ENCODE measurements at regions not wholly inside any gene's neighbourhood (a gene's known extent, or its start where the extent isn't known, plus 50 kb on each side); places are given as distances from the start of the nearest gene placed in this dataset.

- Histone ChIP-seq H3K9me3 (ENCODE audit: insufficient read depth, low read depth) (peaks cover 10% of the 10 kb centered on the region; the same call in 1 of the 2 replicates), H2AFZ (no peak overlapping the region), H3K79me2 (ENCODE audit: low read depth) (no peaks in the 10 kb centered on the region), H3F3A (ENCODE audit: insufficient read depth, low read depth) (peaks cover 14% of the 10 kb centered on the region), H3K4me1 (replicated peaks; ENCODE audit: insufficient read depth) (peaks cover 20% of the 10 kb centered on the region), H3K9me2 (ENCODE audit: insufficient read depth) (no peaks in the 10 kb centered on the region), H3K27ac (no peak overlapping the region), H3K4me3 (no peak overlapping the region), H3K4me2 (no peak overlapping the region), H3K36me3 (ENCODE audit: low read depth) (no peaks in the 10 kb centered on the region), H3K27me3 (ENCODE audit: insufficient read depth, low read depth) (no peaks in the 10 kb centered on the region), H4K20me1 (ENCODE audit: insufficient read depth) (no peaks in the 10 kb centered on the region)
- ChIA-PET POLR2A (ENCODE audit: unreplicated experiment) (no interaction called here), CTCF (no interaction called here)
- intact Hi-C loops (cut with micrococcal nuclease; ENCODE audit: unreplicated experiment) = loop anchor here (10.0 kb wide), 1 partner anchor 641 kb away; no protein-coding TSS in a partner anchor
- TF ChIP-seq CTCF (conservative IDR thresholded peaks at IDR 0.05) = no peak
- TF ChIP-seq EZH2 (IDR thresholded peaks at IDR 0.05; ENCODE audit: low read depth) = no peak
- no peak for DNase-seq
- BruUV-seq (replicated peaks) = no TSS peak
These were observed 237.3 kb downstream of the AHR start for GRCh38 chr7:17535776-17536175.

- CTCF ChIA-PET = no interaction called here
These were observed 245.9 kb downstream of the AHR start for GRCh38 chr7:17544401-17544800.

GRCh38 chr7:17545348-17545747, 246.9 kb downstream of the AHR start:
- H3F3A ChIP-seq (ENCODE audit: insufficient read depth, low read depth) = no peaks in the 10 kb centered on the region
- H3K4me1 ChIP-seq (replicated peaks; ENCODE audit: insufficient read depth) = peaks cover 7% of the 10 kb centered on the region; the same call in 1 of the 2 replicates
- H3K36me3 ChIP-seq (ENCODE audit: low read depth) = no peaks in the 10 kb centered on the region
- ChIA-PET CTCF (no interaction called here), POLR2A (ENCODE audit: unreplicated experiment) (no interaction called here)
- H3K9me2 ChIP-seq (ENCODE audit: insufficient read depth) = no peaks in the 10 kb centered on the region
- H2AFZ ChIP-seq = no peak overlapping the region
- TF ChIP-seq CTCF (conservative IDR thresholded peaks at IDR 0.05) (no peak), EZH2 (IDR thresholded peaks at IDR 0.05; ENCODE audit: low read depth) (no peak)
- no peak for DNase-seq
- intact Hi-C loops (cut with micrococcal nuclease; ENCODE audit: unreplicated experiment) = no loop called here
- BruUV-seq (replicated peaks) = no TSS peak
- no peak overlapping the region for H3K27ac ChIP-seq
- H4K20me1 ChIP-seq (ENCODE audit: insufficient read depth) = no peaks in the 10 kb centered on the region
- no peak overlapping the region for H3K4me2 ChIP-seq
- no peaks in the 10 kb centered on the region for H3K27me3 ChIP-seq (ENCODE audit: insufficient read depth, low read depth)
- no peaks in the 10 kb centered on the region for H3K79me2 ChIP-seq (ENCODE audit: low read depth)
- no peak overlapping the region for H3K4me3 ChIP-seq
- no peaks in the 10 kb centered on the region; the same call in 1 of the 2 replicates for H3K9me3 ChIP-seq (ENCODE audit: insufficient read depth, low read depth)

More at GRCh38 chr7:17544401-17544800, 245.9 kb downstream of the AHR start:
- no peak overlapping the region for H3K4me2 ChIP-seq
- DNase-seq = no peak
- peaks cover 7% of the 10 kb centered on the region; the same call in 1 of the 2 replicates for H3K4me1 ChIP-seq (replicated peaks; ENCODE audit: insufficient read depth)
- H3F3A ChIP-seq (ENCODE audit: insufficient read depth, low read depth) = no peaks in the 10 kb centered on the region
- H3K27ac ChIP-seq = no peak overlapping the region
- no peak overlapping the region for H2AFZ ChIP-seq
- no peak for TF ChIP-seq CTCF (conservative IDR thresholded peaks at IDR 0.05)
- TF ChIP-seq EZH2 (IDR thresholded peaks at IDR 0.05; ENCODE audit: low read depth) = no peak
- POLR2A ChIA-PET (ENCODE audit: unreplicated experiment) = interaction anchor here (0.5 to 0.6 kb wide), 3 partner anchors 14 to 1343 kb away, joined by 3 to 10 read pairs (median 4); no protein-coding TSS in a partner anchor
- H3K36me3 ChIP-seq (ENCODE audit: low read depth) = no peaks in the 10 kb centered on the region
- intact Hi-C loops (cut with micrococcal nuclease; ENCODE audit: unreplicated experiment) = no loop called here
- no peaks in the 10 kb centered on the region for H4K20me1 ChIP-seq (ENCODE audit: insufficient read depth)
- no peak overlapping the region for H3K4me3 ChIP-seq
- H3K79me2 ChIP-seq (ENCODE audit: low read depth) = no peaks in the 10 kb centered on the region
- no peaks in the 10 kb centered on the region; the same call in 1 of the 2 replicates for H3K9me3 ChIP-seq (ENCODE audit: insufficient read depth, low read depth)
- no peaks in the 10 kb centered on the region for H3K27me3 ChIP-seq (ENCODE audit: insufficient read depth, low read depth)
- BruUV-seq (replicated peaks) = no TSS peak
- H3K9me2 ChIP-seq (ENCODE audit: insufficient read depth) = no peaks in the 10 kb centered on the region

Data from PC-9 (cell line).